H1 (cell line): ENCODE measurements at regions not wholly inside any gene's neighbourhood (a gene's known extent, or its start where the extent isn't known, plus 50 kb on each side); places are given as distances from the start of the nearest gene placed in this dataset.

Experiments
- CHD1 ChIP-seq: IDR thresholded peaks from 2 replicates; pipeline ENCODE4 v1.6.1; 2012; ENCODE audit warnings: low read depth, low read length, improper control_type of control experiment
- GTF2F1 ChIP-seq: IDR thresholded peaks from 2 replicates; pipeline ENCODE4 v1.6.1; 2012; ENCODE audit warnings: low read depth, low read length, improper control_type of control experiment, borderline replicate concordance

DNA sequence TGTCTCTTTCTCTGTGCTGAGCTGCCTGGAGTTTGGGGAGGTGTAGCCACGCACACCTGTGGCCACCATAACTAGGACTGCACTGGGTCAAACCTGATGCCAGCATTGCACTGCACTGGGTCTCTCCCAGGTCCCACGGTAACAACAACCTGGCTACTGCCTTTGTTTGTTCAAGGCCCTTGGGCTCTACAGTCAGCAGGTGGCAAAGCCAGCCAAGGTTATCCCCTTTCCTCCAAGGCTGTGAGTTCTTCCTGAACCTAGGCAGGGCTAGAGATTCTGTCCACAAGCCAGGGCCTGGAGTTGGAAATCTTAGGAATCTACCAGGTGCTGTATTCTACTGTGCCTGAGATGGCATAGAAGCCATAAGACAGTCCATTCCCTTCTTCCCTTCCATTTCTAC lies 126.7 kb upstream of the MAGEE2 start (continued):
- TF ChIP-seq CHD1 (no peak), GTF2F1 (no peak)
